H1 (cell line): ENCODE measurements at regions not wholly inside any gene's neighbourhood (a gene's known extent, or its start where the extent isn't known, plus 50 kb on each side); places are given as distances from the start of the nearest gene placed in this dataset.

Experiments
- CTCF ChIA-PET: fragments of 300-600 bp; sonication (Branson Sonifier 250); formaldehyde crosslinking; loops from one replicate; lab custom pipeline; 2021; ENCODE audit not compliant: partially characterized antibody; lab: Charles Lee
- POLR2A ChIA-PET: fragments of 300-600 bp; sonication (Branson Sonifier 250); formaldehyde crosslinking; loops from one replicate; lab custom pipeline; 2021; ENCODE audit warnings: inconsistent platforms; ENCODE audit not compliant: partially characterized antibody; lab: Charles Lee
- DNase-seq, 2 experiments: peaks; one replicate each; pipeline versions ENCODE4 v3.0.0 to v3.0.0-alpha.2; 2010 to 2022; ENCODE audit warnings: low spot score in 2 of 2, low read depth in 1 of 2, mixed read lengths in 1 of 2
- FAIRE-seq: peaks from 2 replicates; lab custom pipeline; 2011; peaks lifted over from hg19 to GRCh38; lab: Jason Lieb, UNC
- H2AFZ ChIP-seq: 2 replicates; pipeline ENCODE4 v1.8.1; 2012; ENCODE audit warnings: low read length, inconsistent platforms
- H2AK5ac ChIP-seq: 2 replicates; pipeline ENCODE4 v1.6.1; 2013; ENCODE audit warnings: low read depth, low read length
- H2BK120ac ChIP-seq: replicated peaks from 2 replicates; pipeline ENCODE3; 2013; ENCODE audit warnings: low read depth, low read length, inconsistent platforms
- H2BK12ac ChIP-seq: 2 replicates; pipeline ENCODE4 v1.6.1; 2013; ENCODE audit warnings: low read depth, low read length
- H2BK15ac ChIP-seq: 2 replicates; pipeline ENCODE4 v1.6.1; 2013; ENCODE audit warnings: low read length
- H2BK20ac ChIP-seq: 2 replicates; pipeline ENCODE4 v1.6.1; 2013; ENCODE audit warnings: low read length
- H2BK5ac ChIP-seq: 2 replicates; pipeline ENCODE4 v1.6.1; 2013; ENCODE audit warnings: low read depth, low read length
- H3K14ac ChIP-seq: 2 replicates; pipeline ENCODE4 v1.6.1; 2013; ENCODE audit warnings: inconsistent platforms; ENCODE audit not compliant: insufficient read length
- H3K18ac ChIP-seq: 2 replicates; pipeline ENCODE4 v1.6.1; 2013; ENCODE audit warnings: low read length; ENCODE audit errors: extremely low read depth
- H3K23ac ChIP-seq: 2 replicates; pipeline ENCODE4 v1.6.1; 2013; ENCODE audit warnings: inconsistent platforms; ENCODE audit not compliant: insufficient read length
- H3K23me2 ChIP-seq: 2 replicates; pipeline ENCODE4 v1.6.1; 2013; ENCODE audit warnings: low read depth, low read length
- H3K27ac ChIP-seq: 2 replicates; pipeline ENCODE4 v1.6.1; 2011; ENCODE audit warnings: low read depth, low read length, inconsistent platforms
- H3K27me3 ChIP-seq, 4 experiments: replicated peaks in 1 of 4; 1 replicate in 1 of 4; 2 replicates in 3 of 4; pipeline versions ENCODE4 v1.6.1 to v1.8.1; 2011 to 2013; ENCODE audit warnings: low read length in 3 of 4, mild to moderate bottlenecking in 3 of 4, inconsistent platforms in 2 of 4, mixed read lengths in 2 of 4, moderate library complexity in 1 of 4; ENCODE audit not compliant: control insufficient read depth in 3 of 4, insufficient read depth in 3 of 4; ENCODE audit errors: extremely low read depth in 1 of 4
- H3K36me3 ChIP-seq, 4 experiments: 2 replicates each; pipeline versions ENCODE4 v1.6.1 to v1.8.1; 2011 to 2013; ENCODE audit warnings: mild to moderate bottlenecking in 4 of 4, low read length in 3 of 4, moderate library complexity in 2 of 4, control low read depth in 1 of 4, inconsistent platforms in 1 of 4; ENCODE audit not compliant: insufficient read depth in 4 of 4, control insufficient read depth in 2 of 4
- H3K4ac ChIP-seq: replicated peaks from 2 replicates; pipeline ENCODE3; 2013; ENCODE audit warnings: low read length, low read depth, mixed read lengths, inconsistent platforms; ENCODE audit not compliant: insufficient read length
- H3K4me1 ChIP-seq, 4 experiments: replicated peaks in 1 of 4; 1 replicate in 1 of 4; 2 replicates in 3 of 4; pipeline versions ENCODE4 v1.6.1 to v1.8.1; 2011 to 2013; ENCODE audit warnings: low read length in 3 of 4, inconsistent platforms in 2 of 4, mixed read lengths in 1 of 4; ENCODE audit not compliant: insufficient read depth in 4 of 4, control insufficient read depth in 3 of 4
- H3K4me2 ChIP-seq, 2 experiments: 2 replicates each; pipeline versions ENCODE4 v1.6.1 to v1.8.1; 2011 to 2013; ENCODE audit warnings: low read depth in 2 of 2, low read length in 2 of 2, control low read depth in 1 of 2, inconsistent platforms in 1 of 2, mild to moderate bottlenecking in 1 of 2; ENCODE audit not compliant: insufficient read depth in 1 of 2
- H3K4me3 ChIP-seq, 4 experiments: fragments of 200-600, 300-600 bp in 1 of 4; sonication (generic), shearing (Covaris generic), sonication (Bioruptor Twin) in 1 of 4; 2 replicates each; pipeline versions ENCODE4 v1.5.1 to v1.8.1; 2011 to 2016; ENCODE audit warnings: low read length in 4 of 4, low read depth in 3 of 4, control low read depth in 2 of 4, inconsistent platforms in 2 of 4, mild to moderate bottlenecking in 2 of 4, mixed read lengths in 1 of 4, moderate library complexity in 1 of 4; ENCODE audit not compliant: insufficient read depth in 2 of 4; ENCODE audit errors: extremely low read depth in 1 of 4
- H3K56ac ChIP-seq: replicated peaks from 2 replicates; pipeline ENCODE3; 2013; ENCODE audit warnings: low read depth, mild to moderate bottlenecking, mixed read lengths, low read length, inconsistent platforms; ENCODE audit not compliant: insufficient read length
- H3K79me1 ChIP-seq: 2 replicates; pipeline ENCODE4 v1.6.1; 2013; ENCODE audit warnings: low read depth, low read length, control low read depth
- H3K79me2 ChIP-seq, 2 experiments: 2 replicates each; pipeline versions ENCODE4 v1.6.1 to v1.8.1; 2012 to 2013; ENCODE audit warnings: low read length in 2 of 2, mild to moderate bottlenecking in 2 of 2, inconsistent platforms in 1 of 2; ENCODE audit not compliant: insufficient read depth in 2 of 2, control insufficient read depth in 1 of 2
- H3K9ac ChIP-seq, 4 experiments: replicated peaks in 1 of 4; 1 replicate in 1 of 4; 2 replicates in 3 of 4; pipeline versions ENCODE4 v1.6.1 to v1.8.1; 2011 to 2013; ENCODE audit warnings: low read depth in 3 of 4, low read length in 3 of 4, control low read depth in 2 of 4, mild to moderate bottlenecking in 2 of 4, moderate library complexity in 2 of 4, inconsistent platforms in 1 of 4; ENCODE audit errors: extremely low read depth in 1 of 4
- H3K9me3 ChIP-seq, 2 experiments: 2 replicates each; pipeline versions ENCODE4 v1.6.1 to v1.8.1; 2012 to 2013; ENCODE audit warnings: mild to moderate bottlenecking in 2 of 2, moderate library complexity in 2 of 2, control low read depth in 1 of 2, inconsistent platforms in 1 of 2, low read depth in 1 of 2, low read length in 1 of 2, mixed read lengths in 1 of 2; ENCODE audit not compliant: insufficient read depth in 2 of 2
- H4K20me1 ChIP-seq, 2 experiments: replicated peaks in 1 of 2; 2 replicates each; pipeline versions ENCODE3 to v1.8.1; 2011 to 2013; ENCODE audit warnings: inconsistent platforms in 2 of 2, low read length in 2 of 2, mild to moderate bottlenecking in 1 of 2; ENCODE audit not compliant: insufficient read depth in 2 of 2, control insufficient read depth in 1 of 2
- H4K5ac ChIP-seq: 2 replicates; pipeline ENCODE4 v1.6.1; 2013; ENCODE audit warnings: low read length, low read depth, mixed read lengths, inconsistent platforms; ENCODE audit not compliant: insufficient read length
- H4K8ac ChIP-seq: 2 replicates; pipeline ENCODE4 v1.8.0; 2013; ENCODE audit warnings: mild to moderate bottlenecking, moderate library complexity, low read length, inconsistent platforms; ENCODE audit not compliant: insufficient read depth; ENCODE audit errors: extremely low read depth
- H4K91ac ChIP-seq: replicated peaks from 2 replicates; pipeline ENCODE3; 2013; ENCODE audit warnings: low read length, mixed read lengths, inconsistent platforms; ENCODE audit not compliant: insufficient read length
- BACH1 ChIP-seq: IDR thresholded peaks from 2 replicates; pipeline ENCODE4 v1.6.1; 2012; ENCODE audit warnings: low read length, improper control_type of control experiment
- CBX5 ChIP-seq: fragments of 300-800, 300-1000 bp; sonication (generic); IDR thresholded peaks from 2 replicates; pipeline ENCODE4 v1.7.1; 2016; ENCODE audit warnings: antibody characterized with exemption, low read length, low read depth
- HDAC2 ChIP-seq, 2 experiments: fragments of 300-600 bp in 1 of 2; sonication (generic) in 1 of 2; IDR thresholded peaks; 2 replicates each; pipeline ENCODE4 v1.6.1; 2011 to 2012; ENCODE audit warnings: low read depth in 2 of 2, low read length in 2 of 2, mild to moderate bottlenecking in 2 of 2, moderate library complexity in 2 of 2, borderline replicate concordance in 1 of 2, inconsistent platforms in 1 of 2
- POLR2AphosphoS5 ChIP-seq: IDR thresholded peaks from 2 replicates; pipeline ENCODE4 v1.6.1; 2011; ENCODE audit warnings: low read depth, low read length
- POU5F1 ChIP-seq: IDR thresholded peaks from 2 replicates; pipeline ENCODE4 v1.6.1; 2011; ENCODE audit warnings: low read depth, mild to moderate bottlenecking, low read length, moderate library complexity
- RFX5 ChIP-seq: IDR thresholded peaks from 2 replicates; pipeline ENCODE4 v1.6.1; 2011; ENCODE audit warnings: low read depth, low read length, improper control_type of control experiment, borderline replicate concordance
- SAP30 ChIP-seq: fragments of 300-600 bp; sonication (generic); IDR thresholded peaks from 2 replicates; pipeline ENCODE4 v1.7.1; 2012; ENCODE audit warnings: low read length, moderate library complexity, mild to moderate bottlenecking, inconsistent platforms; ENCODE audit not compliant: insufficient read depth, insufficient replicate concordance
- SIN3A ChIP-seq, 2 experiments: IDR thresholded peaks in 1 of 2; conservative IDR thresholded peaks in 1 of 2; 2 replicates each; pipeline ENCODE4 v1.6.1; 2011 to 2012; ENCODE audit warnings: low read length in 2 of 2, improper control_type of control experiment in 1 of 2, low read depth in 1 of 2, mild to moderate bottlenecking in 1 of 2
- SP4 ChIP-seq: IDR thresholded peaks from 2 replicates; pipeline ENCODE4 v1.6.1; 2012; ENCODE audit warnings: low read length, inconsistent platforms
- TBP ChIP-seq: IDR thresholded peaks from 2 replicates; pipeline ENCODE4 v1.6.1; 2011; ENCODE audit warnings: low read depth, low read length, improper control_type of control experiment
- ZNF274 ChIP-seq: IDR thresholded peaks from 2 replicates; pipeline ENCODE4 v1.7.0; 2012; ENCODE audit warnings: low read length, borderline replicate concordance; ENCODE audit errors: extremely low read depth
- WGBS, 2 experiments: shearing (Covaris generic) in 1 of 2; methylation state at CpG; one replicate each; pipeline versions ENCODE4 v1.1.6 to v1.1.7; 2013 to 2015; ENCODE audit warnings: low lambda C conversion rate in 2 of 2, mixed read lengths in 2 of 2, inconsistent platforms in 1 of 2, low coverage in 1 of 2, missing lambda C conversion rate in 1 of 2; ENCODE audit not compliant: insufficient replicate concordance in 2 of 2, insufficient coverage in 1 of 2, insufficient read length in 1 of 2; ENCODE audit errors: extremely low coverage in 1 of 2, missing lambda C conversion rate in 1 of 2; 5-methylcytosine and 5-hydroxymethylcytosine counted together
- TF ChIP-seq, protein P1 (sequence below): IDR thresholded peaks from 2 replicates; pipeline ENCODE4 v1.6.1; 2011; ENCODE audit warnings: low read depth, mild to moderate bottlenecking, low read length; ENCODE audit not compliant: insufficient read depth

DNA sequence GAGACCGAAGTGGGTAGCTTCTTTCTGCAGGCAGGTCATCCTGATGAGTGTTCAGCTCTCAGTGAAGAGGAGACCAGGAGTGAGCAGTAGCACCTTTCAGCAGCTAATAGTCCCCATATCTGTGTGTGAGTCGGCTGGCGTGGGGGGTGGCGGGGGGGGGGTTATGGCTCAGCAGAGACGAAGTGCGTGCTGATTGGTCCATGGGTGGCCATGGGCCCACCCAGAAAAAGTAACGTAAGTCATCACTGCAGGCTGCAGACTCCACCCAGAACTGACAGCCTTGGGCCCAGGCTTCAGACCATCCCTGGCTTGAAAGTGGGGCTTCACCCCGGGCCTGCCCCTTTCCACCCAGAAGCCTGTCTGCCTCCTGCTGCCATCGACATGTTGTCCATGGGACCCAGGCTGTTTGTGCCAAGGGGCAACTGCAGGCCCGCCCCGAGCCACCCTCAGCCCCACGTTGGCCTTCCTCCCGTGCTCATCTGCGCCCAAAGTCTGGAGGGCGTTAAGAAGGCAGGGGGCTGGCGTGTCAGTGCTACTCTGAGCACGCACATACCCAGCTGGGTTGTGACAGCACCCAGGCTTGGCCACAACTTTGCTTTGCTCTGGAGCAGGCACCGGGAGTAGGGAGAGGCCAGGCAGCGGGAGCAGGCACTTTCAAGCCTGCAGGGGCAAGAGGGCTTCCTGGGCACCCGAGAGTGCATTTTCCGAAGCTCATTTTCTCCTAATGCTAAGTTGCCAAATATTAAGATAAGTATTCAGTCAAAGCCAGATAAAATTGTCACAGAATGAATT, 511.7 kb upstream of the CDIN1 start:
- H3K4me1 ChIP-seq = peaks cover 0 to 4% (median 0%) of the 10 kb centered on the region in 4 experiments; a peak in 1 of 7 replicates
- no peak overlapping the region for H3K27ac ChIP-seq
- no peak overlapping the region for H4K8ac ChIP-seq
- no peak overlapping the region for H4K5ac ChIP-seq
- no peak overlapping the region for H3K23ac ChIP-seq
- no peaks in the 10 kb centered on the region for H3K27me3 ChIP-seq
- H2AFZ ChIP-seq = peak overlapping the region; percentile 91
- H4K91ac ChIP-seq = peak overlapping the region; percentile 15
- H2BK12ac ChIP-seq = no peak overlapping the region
- 93% methylated on average over 17 of the region's 21 CpGs; no CpG with 5 or more reads in 1 of the 2 experiments for WGBS, 2 experiments
- H3K79me1 ChIP-seq = no peaks in the 10 kb centered on the region
- H3K23me2 ChIP-seq = no peaks in the 10 kb centered on the region
- H3K4me3 ChIP-seq = no peak overlapping the region
- no peak overlapping the region for H3K4ac ChIP-seq
- no peak overlapping the region for H2BK15ac ChIP-seq
- H3K14ac ChIP-seq = no peak overlapping the region
- H3K18ac ChIP-seq = no peak overlapping the region
- H3K4me2 ChIP-seq = no peak overlapping the region
- no peaks in the 10 kb centered on the region for H3K9me3 ChIP-seq
- H2BK5ac ChIP-seq = no peak overlapping the region
- H2AK5ac ChIP-seq = no peak overlapping the region
- no peak overlapping the region for H2BK20ac ChIP-seq
- ChIA-PET CTCF (no interaction called here), POLR2A (interaction anchor here (0.8 kb wide), 1 partner anchor 10 kb away, joined by 3 read pairs; no protein-coding TSS in a partner anchor)
- no peaks in the 10 kb centered on the region for H4K20me1 ChIP-seq
- DNase-seq (no peak), FAIRE-seq (no peak)
- no peaks in the 10 kb centered on the region for H3K36me3 ChIP-seq
- H3K9ac ChIP-seq = no peak overlapping the region
- no peak overlapping the region for H2BK120ac ChIP-seq
- H3K56ac ChIP-seq = no peak overlapping the region
- H3K79me2 ChIP-seq = no peaks in the 10 kb centered on the region
- TF ChIP-seq RFX5 (no peak), ZNF274 (no peak), HDAC2 (IDR thresholded peaks at IDR 0.05; ENCODE audit: borderline replicate concordance in 1 of 2, low read depth in 2 of 2, low read length in 2 of 2) (no peak), SAP30 (no peak), POU5F1 (no peak), CBX5 (no peak), TBP (no peak), SP4 (no peak), SIN3A (conservative IDR thresholded peaks at IDR 0.05 in 1 of 2, IDR thresholded peaks at IDR 0.05 in 1 of 2; ENCODE audit: low read depth in 1 of 2, low read length in 2 of 2) (no peak), BACH1 (no peak), POLR2AphosphoS5 (no peak)
- TF ChIP-seq, protein P1, sequence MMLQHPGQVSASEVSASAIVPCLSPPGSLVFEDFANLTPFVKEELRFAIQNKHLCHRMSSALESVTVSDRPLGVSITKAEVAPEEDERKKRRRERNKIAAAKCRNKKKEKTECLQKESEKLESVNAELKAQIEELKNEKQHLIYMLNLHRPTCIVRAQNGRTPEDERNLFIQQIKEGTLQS = no peak
